IgD-negative memory B cell (primary cell): ENCODE measurements at regions not wholly inside any gene's neighbourhood (a gene's known extent, or its start where the extent isn't known, plus 50 kb on each side); places are given as distances from the start of the nearest gene placed in this dataset.

Experiments
- H3K27ac Mint-ChIP-seq, 3 donors: one replicate each; pipeline ENCODE4 v1.8.0; 2020 to 2022; ENCODE audit warnings: mild to moderate bottlenecking in 3 of 3, mixed read lengths in 3 of 3, moderate library complexity in 1 of 3
- H3K27me3 Mint-ChIP-seq: one replicate; pipeline ENCODE4 v1.8.0; 2021; ENCODE audit warnings: mixed read lengths
- H3K36me3 Mint-ChIP-seq: one replicate; pipeline ENCODE4 v1.8.0; 2020; ENCODE audit warnings: mild to moderate bottlenecking, mixed read lengths
- H3K4me1 Mint-ChIP-seq, 3 donors: one replicate each; pipeline ENCODE4 v1.8.0; 2020 to 2022; ENCODE audit warnings: mixed read lengths in 3 of 3, mild to moderate bottlenecking in 1 of 3
- H3K4me3 Mint-ChIP-seq, 4 donors: one replicate each; pipeline ENCODE4 v1.8.0; 2020 to 2022; ENCODE audit warnings: mild to moderate bottlenecking in 4 of 4, mixed read lengths in 4 of 4, moderate library complexity in 3 of 4
- H3K9me3 Mint-ChIP-seq, 3 donors: one replicate each; pipeline ENCODE4 v1.8.0; 2020 to 2021; ENCODE audit warnings: mixed read lengths in 3 of 3, mild to moderate bottlenecking in 1 of 3

GRCh38 chr16:50887500-50888298 lies 145.8 kb downstream of the CYLD start:
- H3K4me1 Mint-ChIP-seq: no peaks in the 10 kb centered on the region
- peaks cover 0 to 4% (median 3%) of the 10 kb centered on the region in 3 donors for H3K9me3 Mint-ChIP-seq
- H3K4me3 Mint-ChIP-seq: no peak overlapping the region
- H3K27me3 Mint-ChIP-seq: peaks cover 11% of the 10 kb centered on the region
- peaks cover 2% of the 10 kb centered on the region for H3K36me3 Mint-ChIP-seq
- no peak overlapping the region for H3K27ac Mint-ChIP-seq

GRCh38 chr16:50884066-50884860 lies 142.4 kb downstream of the CYLD start:
- Mint-ChIP-seq H3K4me1 (no peaks in the 10 kb centered on the region), H3K4me3 (no peak overlapping the region), H3K9me3 (peaks cover 0 to 4% (median 3%) of the 10 kb centered on the region in 3 donors), H3K27me3 (peaks cover 12% of the 10 kb centered on the region), H3K27ac (no peak overlapping the region), H3K36me3 (peaks cover 2% of the 10 kb centered on the region)

- H3K27ac Mint-ChIP-seq: no peak overlapping the region
- H3K27me3 Mint-ChIP-seq: peaks cover 14% of the 10 kb centered on the region
- H3K4me3 Mint-ChIP-seq: no peak overlapping the region
- H3K36me3 Mint-ChIP-seq: peaks cover 2% of the 10 kb centered on the region
- H3K4me1 Mint-ChIP-seq: no peaks in the 10 kb centered on the region
- H3K9me3 Mint-ChIP-seq: peaks cover 0 to 4% (median 2%) of the 10 kb centered on the region in 3 donors
Measured at GRCh38 chr16:50881956-50882355, 140.1 kb downstream of the CYLD start.

- Mint-ChIP-seq H3K36me3 (peaks cover 2% of the 10 kb centered on the region), H3K27ac (no peak overlapping the region), H3K4me1 (no peaks in the 10 kb centered on the region), H3K4me3 (no peak overlapping the region), H3K27me3 (peaks cover 14% of the 10 kb centered on the region), H3K9me3 (peaks cover 0 to 2% (median 0%) of the 10 kb centered on the region in 3 donors)
Measured at GRCh38 chr16:50881331-50881830, 139.5 kb downstream of the CYLD start.

GRCh38 chr16:50880926-50881325 lies 139.0 kb downstream of the CYLD start:
- H3K4me3 Mint-ChIP-seq: no peak overlapping the region
- no peak overlapping the region for H3K27ac Mint-ChIP-seq
- no peaks in the 10 kb centered on the region for H3K4me1 Mint-ChIP-seq
- H3K36me3 Mint-ChIP-seq: peaks cover 2% of the 10 kb centered on the region
- H3K9me3 Mint-ChIP-seq: peaks cover 0 to 2% (median 0%) of the 10 kb centered on the region in 3 donors
- peaks cover 16% of the 10 kb centered on the region for H3K27me3 Mint-ChIP-seq

- no peaks in the 10 kb centered on the region for H3K36me3 Mint-ChIP-seq
- no peak overlapping the region for H3K27ac Mint-ChIP-seq
- H3K4me1 Mint-ChIP-seq: no peaks in the 10 kb centered on the region
- no peaks in the 10 kb centered on the region for H3K9me3 Mint-ChIP-seq
- peaks cover 16% of the 10 kb centered on the region for H3K27me3 Mint-ChIP-seq
- peak overlapping the region in 1 of 4 donors; percentile 65 for H3K4me3 Mint-ChIP-seq
Measured at GRCh38 chr16:50879873-50880695, 138.2 kb downstream of the CYLD start.

- no peak overlapping the region for H3K27ac Mint-ChIP-seq
- H3K36me3 Mint-ChIP-seq: no peaks in the 10 kb centered on the region
- H3K9me3 Mint-ChIP-seq: no peaks in the 10 kb centered on the region
- H3K4me3 Mint-ChIP-seq: no peak overlapping the region
- H3K27me3 Mint-ChIP-seq: peaks cover 16% of the 10 kb centered on the region
- H3K4me1 Mint-ChIP-seq: no peaks in the 10 kb centered on the region
Measured at GRCh38 chr16:50878966-50879615, 137.2 kb downstream of the CYLD start.

- Mint-ChIP-seq H3K9me3 (peaks cover 0 to 4% (median 0%) of the 10 kb centered on the region in 3 donors), H3K4me3 (no peak overlapping the region), H3K27me3 (peaks cover 16% of the 10 kb centered on the region), H3K36me3 (no peaks in the 10 kb centered on the region), H3K4me1 (no peaks in the 10 kb centered on the region), H3K27ac (no peak overlapping the region)
Measured at GRCh38 chr16:50878536-50878935, 136.7 kb downstream of the CYLD start.

- H3K27ac Mint-ChIP-seq: no peak overlapping the region
- peaks cover 3 to 10% (median 6%) of the 10 kb centered on the region in 3 donors for H3K9me3 Mint-ChIP-seq
- peaks cover 20% of the 10 kb centered on the region for H3K27me3 Mint-ChIP-seq
Measured at GRCh38 chr16:50876263-50876662, 134.4 kb downstream of the CYLD start.

GRCh38 chr16:50868577-50868976 lies 126.7 kb downstream of the CYLD start:
- H3K27ac Mint-ChIP-seq: no peak overlapping the region
- H3K4me1 Mint-ChIP-seq: no peaks in the 10 kb centered on the region
- H3K36me3 Mint-ChIP-seq: no peaks in the 10 kb centered on the region
- no peak overlapping the region for H3K4me3 Mint-ChIP-seq
- H3K9me3 Mint-ChIP-seq: peaks cover 3 to 10% (median 8%) of the 10 kb centered on the region in 3 donors
- H3K27me3 Mint-ChIP-seq: peaks cover 11% of the 10 kb centered on the region

More at GRCh38 chr16:50876263-50876662, 134.4 kb downstream of the CYLD start:
- Mint-ChIP-seq H3K36me3 (no peaks in the 10 kb centered on the region), H3K4me3 (no peak overlapping the region), H3K4me1 (no peaks in the 10 kb centered on the region)

- no peaks in the 10 kb centered on the region for H3K36me3 Mint-ChIP-seq
- H3K27me3 Mint-ChIP-seq: peaks cover 6% of the 10 kb centered on the region
- H3K27ac Mint-ChIP-seq: no peak overlapping the region
- no peaks in the 10 kb centered on the region for H3K4me1 Mint-ChIP-seq
- no peak overlapping the region for H3K4me3 Mint-ChIP-seq
- H3K9me3 Mint-ChIP-seq: peaks cover 0 to 4% (median 2%) of the 10 kb centered on the region in 3 donors
Measured at GRCh38 chr16:50866806-50867205, 124.9 kb downstream of the CYLD start.

GRCh38 chr16:50864386-50864785 lies 122.5 kb downstream of the CYLD start:
- H3K27ac Mint-ChIP-seq: no peak overlapping the region
- no peak overlapping the region for H3K4me3 Mint-ChIP-seq
- H3K9me3 Mint-ChIP-seq: peaks cover 0 to 2% (median 0%) of the 10 kb centered on the region in 3 donors
- H3K36me3 Mint-ChIP-seq: no peaks in the 10 kb centered on the region
- no peaks in the 10 kb centered on the region for H3K4me1 Mint-ChIP-seq
- H3K27me3 Mint-ChIP-seq: peaks cover 11% of the 10 kb centered on the region

GRCh38 chr16:50863644-50864144 lies 121.8 kb downstream of the CYLD start:
- peak overlapping the region in 1 of 3 donors; percentile 34 for H3K27ac Mint-ChIP-seq
- peaks cover 11% of the 10 kb centered on the region for H3K27me3 Mint-ChIP-seq
- H3K4me1 Mint-ChIP-seq: no peaks in the 10 kb centered on the region
- no peak overlapping the region for H3K4me3 Mint-ChIP-seq
- peaks cover 0 to 2% (median 0%) of the 10 kb centered on the region in 3 donors for H3K9me3 Mint-ChIP-seq
- no peaks in the 10 kb centered on the region for H3K36me3 Mint-ChIP-seq
